HUES48 (cell line): ENCODE measurements at regions not wholly inside any gene's neighbourhood (a gene's known extent, or its start where the extent isn't known, plus 50 kb on each side); places are given as distances from the start of the nearest gene placed in this dataset.

Experiments used
- H3K27ac ChIP-seq: one replicate; pipeline ENCODE4 v1.7.0; 2013; ENCODE audit warnings: low read depth, low read length, inconsistent platforms
- H3K27me3 ChIP-seq: 2 replicates; pipeline ENCODE4 v1.6.1; 2013; ENCODE audit warnings: mild to moderate bottlenecking, low read length; ENCODE audit not compliant: control insufficient read depth, insufficient read depth
- H3K36me3 ChIP-seq: 2 replicates; pipeline ENCODE4 v1.6.1; 2013; ENCODE audit warnings: low read length; ENCODE audit not compliant: control insufficient read depth, insufficient read depth
- H3K4me1 ChIP-seq: 2 replicates; pipeline ENCODE4 v1.6.1; 2013; ENCODE audit warnings: mild to moderate bottlenecking, low read length; ENCODE audit not compliant: control insufficient read depth, insufficient read depth
- H3K4me3 ChIP-seq: 2 replicates; pipeline ENCODE4 v1.5.1; 2013; ENCODE audit warnings: mild to moderate bottlenecking, low read depth, low read length
- H3K9ac ChIP-seq: 2 replicates; pipeline ENCODE4 v1.6.1; 2013; ENCODE audit warnings: mild to moderate bottlenecking, low read depth, low read length, moderate library complexity
- H3K9me3 ChIP-seq: 2 replicates; pipeline ENCODE4 v1.6.1; 2013; ENCODE audit warnings: low read length; ENCODE audit not compliant: control insufficient read depth, insufficient read depth

DNA sequence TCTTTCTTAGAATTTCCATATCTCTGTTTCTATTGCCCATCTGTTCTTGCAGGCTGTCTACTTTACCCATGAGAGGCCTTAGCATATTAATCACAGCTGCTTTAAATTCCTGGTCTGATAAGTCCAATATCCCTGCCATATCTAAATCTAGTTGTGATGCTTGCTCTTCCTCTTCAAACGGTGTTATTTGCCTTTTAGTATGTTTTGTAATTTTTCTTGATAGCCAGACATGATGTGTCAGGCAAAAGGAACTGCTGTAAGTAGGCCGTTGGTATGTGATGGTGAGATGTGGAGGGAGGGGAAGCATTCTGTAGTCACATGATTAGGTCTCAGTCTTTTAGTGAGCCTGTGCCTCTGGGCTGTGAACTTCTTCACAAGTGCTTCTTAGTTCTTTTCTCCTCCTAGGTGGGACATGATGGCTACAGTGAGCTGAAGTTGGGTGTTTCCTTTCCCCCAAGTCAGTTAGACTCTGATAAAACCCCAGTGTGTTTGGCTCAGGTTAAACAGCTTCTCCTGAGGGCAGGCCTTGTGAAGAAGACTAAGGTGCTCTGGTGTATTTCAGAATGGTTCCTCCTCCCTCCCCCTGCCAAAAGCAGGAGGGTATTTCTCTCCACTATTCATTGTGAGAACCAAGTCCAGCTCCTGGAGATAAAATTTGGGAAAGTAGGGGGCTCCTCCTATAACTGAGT, 195.9 kb upstream of the PARP11 start:
- H3K9ac ChIP-seq: no peak overlapping the region
- no peaks in the 10 kb centered on the region for H3K27me3 ChIP-seq
- H3K27ac ChIP-seq: no peak overlapping the region
- no peaks in the 10 kb centered on the region for H3K4me1 ChIP-seq
- H3K4me3 ChIP-seq: no peak overlapping the region
- no peaks in the 10 kb centered on the region for H3K9me3 ChIP-seq
- H3K36me3 ChIP-seq: no peaks in the 10 kb centered on the region

DNA sequence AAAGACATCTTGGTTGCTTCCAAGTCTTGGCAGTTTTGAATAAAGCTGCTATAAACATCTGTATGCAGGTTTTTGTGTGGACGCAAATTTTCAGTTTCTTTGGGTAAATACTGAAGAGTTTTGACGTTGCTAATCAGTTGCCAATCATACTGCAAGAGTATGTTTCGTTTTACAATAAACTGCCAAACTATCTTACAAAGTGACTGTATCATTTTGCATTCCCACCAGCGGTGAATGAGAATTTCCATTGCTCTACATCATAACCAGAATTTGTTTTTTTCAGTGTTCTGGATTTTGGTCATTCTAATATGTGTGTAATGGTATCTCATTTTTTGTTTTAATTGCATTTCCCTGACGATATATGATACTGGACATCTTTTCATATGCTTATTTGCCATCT, 190.8 kb upstream of the PARP11 start:
- H3K27me3 ChIP-seq: no peaks in the 10 kb centered on the region
- H3K9ac ChIP-seq: no peak overlapping the region

DNA sequence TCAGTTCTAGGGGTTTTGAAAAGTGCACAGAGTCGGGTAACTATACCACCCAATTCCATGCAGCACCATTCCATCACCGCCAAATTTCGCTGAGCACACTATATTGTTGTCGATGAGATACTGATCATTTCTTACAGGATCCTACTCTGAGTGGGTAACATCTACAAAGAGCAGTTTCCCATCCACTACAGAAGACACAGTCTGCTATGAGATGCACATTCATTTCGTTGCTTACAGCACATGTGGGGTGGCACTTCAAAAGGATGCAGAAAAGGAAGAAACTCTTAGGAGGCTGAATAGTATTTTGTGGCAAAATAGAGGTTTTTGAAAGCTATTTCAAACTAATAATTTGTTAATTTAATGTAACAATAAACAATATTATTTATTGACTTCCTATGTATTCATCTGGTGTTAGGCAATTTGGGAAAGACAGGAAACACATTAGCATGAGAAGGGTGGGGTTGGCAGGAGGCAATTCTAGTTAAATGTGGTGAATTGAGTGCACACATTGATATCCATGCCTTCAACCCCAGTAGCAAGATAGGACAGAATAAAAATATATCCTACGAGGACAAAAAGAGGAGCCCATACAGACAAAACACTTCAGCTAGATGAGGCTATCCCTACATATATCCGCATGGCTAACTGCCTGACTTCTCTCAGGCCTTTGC, 186.8 kb upstream of the PARP11 start:
- peaks cover 14% of the 10 kb centered on the region for H3K4me1 ChIP-seq

More for the DNA sequence above, 190.8 kb upstream of the PARP11 start:
- no peak overlapping the region for H3K4me3 ChIP-seq
- no peak overlapping the region for H3K27ac ChIP-seq
- no peaks in the 10 kb centered on the region for H3K9me3 ChIP-seq
- H3K36me3 ChIP-seq: no peaks in the 10 kb centered on the region
- H3K4me1 ChIP-seq: peaks cover 14% of the 10 kb centered on the region

DNA sequence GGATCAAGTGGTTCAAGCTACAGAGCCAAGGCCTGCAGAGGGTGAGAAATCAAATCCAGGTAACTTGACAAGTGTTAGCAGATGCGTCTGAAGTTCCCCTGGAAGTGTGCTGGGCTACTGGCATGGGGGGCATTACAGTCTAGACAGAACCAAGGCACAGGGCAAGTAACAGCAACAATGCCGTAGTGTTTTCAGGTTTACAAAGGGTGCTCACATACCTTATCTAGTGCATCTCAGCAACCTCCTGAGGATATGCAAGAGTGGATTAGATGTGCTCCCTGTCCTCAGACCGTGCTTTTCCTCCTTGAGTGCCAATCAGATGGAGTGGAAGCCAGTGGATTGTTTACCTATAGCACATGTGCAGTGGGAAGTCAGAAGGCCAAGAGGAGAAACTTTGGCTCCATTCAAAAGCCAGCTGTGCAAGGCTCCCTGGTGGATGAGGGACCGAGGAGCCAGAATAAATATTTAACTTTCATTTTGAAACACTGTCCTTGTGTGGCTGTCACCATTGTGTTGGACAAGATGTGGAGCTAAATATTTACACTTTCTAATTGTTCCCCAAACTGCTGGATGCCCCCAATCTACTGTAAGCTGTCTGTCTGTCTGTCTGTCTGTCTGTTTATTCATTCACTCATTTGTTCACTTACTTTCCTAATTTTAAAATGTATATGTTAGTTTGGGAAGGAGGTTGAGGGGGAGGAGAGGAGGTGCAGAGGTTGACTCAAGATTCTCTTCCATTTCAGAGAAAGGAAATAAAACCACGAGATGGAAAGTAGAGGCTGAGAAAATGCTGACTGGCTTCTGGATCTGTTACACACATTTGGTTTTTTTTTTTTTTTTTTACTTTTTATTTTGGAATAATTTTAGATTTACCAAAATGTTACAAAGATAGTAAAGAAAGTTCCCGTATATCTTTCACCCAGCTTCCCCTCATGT, 184.0 kb upstream of the PARP11 start:
- no peaks in the 10 kb centered on the region for H3K36me3 ChIP-seq

More for the DNA sequence above, 186.8 kb upstream of the PARP11 start:
- Histone ChIP-seq H3K27ac (no peak overlapping the region), H3K9me3 (no peaks in the 10 kb centered on the region), H3K9ac (no peak overlapping the region), H3K36me3 (no peaks in the 10 kb centered on the region), H3K27me3 (no peaks in the 10 kb centered on the region), H3K4me3 (no peak overlapping the region)

DNA sequence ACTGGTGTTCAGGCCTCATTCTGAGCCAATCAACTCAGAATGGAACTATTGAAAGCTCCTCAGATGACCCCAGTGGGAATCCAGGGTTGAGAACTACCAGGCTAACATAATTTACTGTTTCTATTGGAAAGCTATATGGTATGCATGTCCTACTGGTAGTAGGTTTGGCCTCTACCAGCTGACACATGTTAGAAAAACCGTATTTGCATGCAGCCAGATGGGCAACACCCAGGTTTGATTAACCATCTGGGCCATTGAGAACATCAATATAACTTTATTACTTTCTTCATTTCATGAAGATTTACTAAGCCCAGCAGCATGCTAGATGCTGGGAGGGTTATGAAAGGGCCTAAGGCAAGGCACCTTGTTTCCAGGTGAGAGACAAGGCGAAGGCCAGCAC, 181.4 kb upstream of the PARP11 start:
- no peak overlapping the region for H3K4me3 ChIP-seq
- no peaks in the 10 kb centered on the region for H3K27me3 ChIP-seq
- H3K9me3 ChIP-seq: no peaks in the 10 kb centered on the region
- H3K27ac ChIP-seq: no peak overlapping the region
- H3K9ac ChIP-seq: no peak overlapping the region
- no peaks in the 10 kb centered on the region for H3K36me3 ChIP-seq
- H3K4me1 ChIP-seq: peaks cover 3% of the 10 kb centered on the region; the same call in 1 of the 2 replicates

More for the DNA sequence above, 184.0 kb upstream of the PARP11 start:
- Histone ChIP-seq H3K27me3 (no peaks in the 10 kb centered on the region), H3K9ac (no peak overlapping the region), H3K9me3 (no peaks in the 10 kb centered on the region), H3K27ac (no peak overlapping the region), H3K4me3 (no peak overlapping the region), H3K4me1 (peaks cover 14% of the 10 kb centered on the region)

DNA sequence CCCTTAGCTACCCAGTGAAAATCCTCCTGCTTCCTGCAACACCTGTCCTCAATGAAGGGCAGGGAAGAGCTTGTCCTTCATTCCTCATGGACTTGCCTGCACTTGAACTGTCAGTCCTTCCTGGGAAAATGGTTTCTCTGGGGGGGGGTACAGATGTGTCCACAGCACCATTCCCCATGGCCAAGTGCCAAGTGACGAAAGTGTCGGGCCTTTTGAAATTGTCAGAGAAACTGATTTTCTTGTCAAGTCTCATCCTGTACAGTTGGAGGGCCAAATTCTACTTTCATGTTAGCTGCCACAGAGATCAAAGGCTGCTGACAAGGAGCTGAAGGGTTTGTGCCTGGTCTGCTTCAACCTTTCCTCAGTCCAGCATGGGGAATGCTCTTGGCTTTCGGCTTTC, 179.5 kb upstream of the PARP11 start:
- no peaks in the 10 kb centered on the region for H3K36me3 ChIP-seq

DNA sequence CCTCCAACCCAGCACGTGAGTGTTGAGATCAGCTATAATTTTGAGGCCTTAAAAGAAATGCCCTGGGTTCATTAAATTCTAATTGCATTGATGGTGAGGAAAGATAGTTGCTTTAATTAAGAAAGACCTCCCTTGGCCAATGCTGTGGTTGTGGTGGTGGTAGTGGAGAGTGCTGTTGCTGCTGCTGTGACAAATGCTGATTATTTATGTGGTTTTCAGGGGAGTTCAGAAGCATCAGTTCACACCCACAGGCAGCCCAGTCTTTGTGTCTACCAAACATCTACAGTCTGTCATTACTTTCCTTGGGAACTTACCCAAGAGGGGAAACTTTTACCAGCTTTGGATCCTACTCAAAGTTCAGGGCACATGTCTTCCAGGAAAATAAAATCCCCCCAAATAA, 178.4 kb upstream of the PARP11 start:
- no peaks in the 10 kb centered on the region for H3K27me3 ChIP-seq
- H3K4me3 ChIP-seq: no peak overlapping the region
- no peaks in the 10 kb centered on the region for H3K9me3 ChIP-seq
- H3K9ac ChIP-seq: no peak overlapping the region
- H3K4me1 ChIP-seq: peaks cover 10% of the 10 kb centered on the region; the same call in 1 of the 2 replicates
- H3K27ac ChIP-seq: no peak overlapping the region
- H3K36me3 ChIP-seq: no peaks in the 10 kb centered on the region

More for the DNA sequence above, 179.5 kb upstream of the PARP11 start:
- no peak overlapping the region for H3K27ac ChIP-seq
- peaks cover 7% of the 10 kb centered on the region; the same call in 1 of the 2 replicates for H3K4me1 ChIP-seq
- H3K27me3 ChIP-seq: no peaks in the 10 kb centered on the region
- H3K4me3 ChIP-seq: no peak overlapping the region
- no peaks in the 10 kb centered on the region for H3K9me3 ChIP-seq
- H3K9ac ChIP-seq: no peak overlapping the region

DNA sequence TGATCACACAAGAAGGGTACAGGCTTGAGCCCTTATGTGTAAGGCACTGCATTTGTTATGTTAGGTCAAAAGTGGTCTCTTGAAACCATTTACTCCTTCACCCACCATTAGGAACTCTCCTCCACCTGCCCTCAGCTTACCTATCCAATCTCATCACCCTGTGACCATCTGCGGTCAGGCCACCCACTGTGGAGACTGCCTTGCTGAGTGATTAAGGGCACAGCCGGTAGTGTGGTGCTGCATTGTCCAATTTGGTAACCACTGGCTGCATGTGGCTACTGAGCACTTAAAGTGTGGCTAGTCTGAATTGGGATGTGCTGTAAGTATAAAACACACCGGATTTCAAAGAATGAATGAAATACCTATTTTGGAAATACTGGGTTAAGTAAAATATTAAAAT, 177.1 kb upstream of the PARP11 start:
- H3K36me3 ChIP-seq: no peaks in the 10 kb centered on the region
- H3K27ac ChIP-seq: no peak overlapping the region
- H3K4me3 ChIP-seq: no peak overlapping the region
- H3K4me1 ChIP-seq: peaks cover 14% of the 10 kb centered on the region
- no peaks in the 10 kb centered on the region for H3K27me3 ChIP-seq
- no peak overlapping the region for H3K9ac ChIP-seq
- H3K9me3 ChIP-seq: no peaks in the 10 kb centered on the region

- Histone ChIP-seq H3K4me1 (peaks cover 14% of the 10 kb centered on the region), H3K4me3 (no peak overlapping the region), H3K9ac (no peak overlapping the region), H3K27ac (no peak overlapping the region), H3K9me3 (no peaks in the 10 kb centered on the region), H3K36me3 (no peaks in the 10 kb centered on the region), H3K27me3 (no peaks in the 10 kb centered on the region)
These were observed 176.3 kb upstream of the PARP11 start for GRCh38 chr12:4049298-4050080.

DNA sequence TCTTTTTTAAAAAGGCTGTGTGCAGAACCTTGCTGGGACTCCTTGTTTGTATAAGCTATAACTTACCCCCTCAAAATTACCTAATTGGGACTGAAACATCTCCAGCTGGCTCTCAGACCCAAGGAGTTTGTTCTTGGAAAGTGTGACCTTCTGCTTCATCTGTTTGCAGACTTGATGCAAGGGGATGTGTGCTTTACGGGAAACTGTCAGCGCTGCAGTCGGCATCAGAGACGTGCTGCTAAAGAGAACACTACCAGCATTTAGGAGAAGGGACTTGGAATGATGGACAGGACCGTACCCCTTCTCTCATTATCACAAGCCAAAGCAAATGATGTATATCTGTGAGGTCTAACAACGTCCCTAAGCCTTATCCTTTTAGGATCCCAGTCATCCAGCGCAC, 174.2 kb upstream of the PARP11 start:
- Histone ChIP-seq H3K9me3 (no peaks in the 10 kb centered on the region), H3K36me3 (no peaks in the 10 kb centered on the region), H3K4me1 (peaks cover 14% of the 10 kb centered on the region), H3K9ac (no peak overlapping the region), H3K27ac (no peak overlapping the region), H3K27me3 (no peaks in the 10 kb centered on the region), H3K4me3 (no peak overlapping the region)
